PC-9 (cell line): ENCODE measurements at regions not wholly inside any gene's neighbourhood (a gene's known extent, or its start where the extent isn't known, plus 50 kb on each side); places are given as distances from the start of the nearest gene placed in this dataset.

Experiments used
- CTCF ChIP-seq: fragments of 200-600 bp; sonication (generic); conservative IDR thresholded peaks from 2 replicates; pipeline ENCODE4 v1.6.1; 2017; ENCODE audit warnings: mixed run types, antibody characterized with exemption, mild to moderate bottlenecking, moderate library complexity
- EZH2 ChIP-seq: fragments of 200-600 bp; sonication (generic); IDR thresholded peaks from 2 replicates; pipeline ENCODE4 v1.8.0; 2017; ENCODE audit warnings: antibody characterized with exemption, low read depth

GRCh38 chr16:65661558-65661957 is 539.7 kb upstream of the CDH11 start:
- TF ChIP-seq CTCF = no peak
- no peak for TF ChIP-seq EZH2
